ENCODE measurements at regions not wholly inside any gene's neighbourhood (a gene's known extent, or its start where the extent isn't known, plus 50 kb on each side); places are given as distances from the start of the nearest gene placed in this dataset.
"Not testable (repeated sequence)": the region's sequence is repeated elsewhere in the genome, so short reads cannot be mapped to it uniquely, and the experiment has no call there.

GRCh38 chr12:93237235-93237915 lies 140.3 kb upstream of the NUDT4 start:
- 87% methylated on average over 4 of the region's 4 CpGs for WGBS
- TF ChIP-seq POLR2AphosphoS5 (IDR thresholded peaks at IDR 0.05) (no peak), CTCF (IDR thresholded peaks at IDR 0.05) (no peak), POLR2A (IDR thresholded peaks at IDR 0.05) (no peak)
- no peak for DNase-seq (ENCODE audit: low spot score)
- no peaks in the 10 kb centered on the region for H3K27me3 ChIP-seq (replicated peaks; ENCODE audit: insufficient read depth)
- no peak overlapping the region for H3K27ac ChIP-seq
- no peaks in the 10 kb centered on the region for H3K4me1 ChIP-seq (replicated peaks)
- no peaks in the 10 kb centered on the region for H3K36me3 ChIP-seq
- no peaks in the 10 kb centered on the region for H3K9me3 ChIP-seq
- no peak overlapping the region for H3K4me3 ChIP-seq
- intact Hi-C loops (cut with DNase I) = no loop called here

GRCh38 chr12:93238512-93239262 lies 139.0 kb upstream of the NUDT4 start:
- DNase-seq (ENCODE audit: low spot score); H3K27me3 ChIP-seq (replicated peaks; ENCODE audit: insufficient read depth); H3K27ac ChIP-seq; H3K4me1 ChIP-seq (replicated peaks); H3K36me3 ChIP-seq; H3K9me3 ChIP-seq; intact Hi-C loops (cut with DNase I); H3K4me3 ChIP-seq: not testable (repeated sequence)
- 93% methylated on average over 6 of the region's 6 CpGs for WGBS

- intact Hi-C loops (cut with DNase I); H3K27me3 ChIP-seq (replicated peaks; ENCODE audit: insufficient read depth); H3K36me3 ChIP-seq; H3K9me3 ChIP-seq; DNase-seq (ENCODE audit: low spot score); H3K4me3 ChIP-seq; H3K27ac ChIP-seq; H3K4me1 ChIP-seq (replicated peaks): not testable (repeated sequence)
- 93% methylated on average over 2 of the region's 2 CpGs for WGBS
These were observed 137.9 kb upstream of the NUDT4 start for GRCh38 chr12:93239789-93240188.

- H3K27me3 ChIP-seq (replicated peaks; ENCODE audit: insufficient read depth) = no peaks in the 10 kb centered on the region
- 66% methylated on average over 6 of the region's 6 CpGs for WGBS
- intact Hi-C loops (cut with DNase I) = no loop called here
- peaks cover 2% of the 10 kb centered on the region for H3K4me1 ChIP-seq (replicated peaks)
- TF ChIP-seq POLR2A (IDR thresholded peaks at IDR 0.05) = no peak
- no peak for TF ChIP-seq CTCF (IDR thresholded peaks at IDR 0.05)
- no peak for TF ChIP-seq POLR2AphosphoS5 (IDR thresholded peaks at IDR 0.05)
- DNase-seq (ENCODE audit: low spot score) = no peak
- no peak overlapping the region for H3K4me3 ChIP-seq
- no peaks in the 10 kb centered on the region for H3K36me3 ChIP-seq
- H3K27ac ChIP-seq = no peak overlapping the region
- no peaks in the 10 kb centered on the region for H3K9me3 ChIP-seq
These were observed 135.4 kb upstream of the NUDT4 start for GRCh38 chr12:93242154-93242972.

- Histone ChIP-seq H3K36me3 (no peaks in the 10 kb centered on the region), H3K9me3 (no peaks in the 10 kb centered on the region), H3K27me3 (replicated peaks; ENCODE audit: insufficient read depth) (no peaks in the 10 kb centered on the region), H3K4me3 (no peak overlapping the region), H3K27ac (no peak overlapping the region), H3K4me1 (replicated peaks) (peaks cover 2% of the 10 kb centered on the region)
- no peak for DNase-seq (ENCODE audit: low spot score)
- intact Hi-C loops (cut with DNase I) = no loop called here
- no peak for TF ChIP-seq CTCF (IDR thresholded peaks at IDR 0.05)
- WGBS = 68% methylated on average over 3 of the region's 3 CpGs
These were observed 134.4 kb upstream of the NUDT4 start for GRCh38 chr12:93243382-93243688.
